Fibroblast of skin of left biceps (primary cell): ENCODE measurements at regions not wholly inside any gene's neighbourhood (a gene's known extent, or its start where the extent isn't known, plus 50 kb on each side); places are given as distances from the start of the nearest gene placed in this dataset.
A peak's percentile ranks its signal among the peaks of the same experiment; 100 is the strongest.
"Not testable (repeated sequence)": the region's sequence is repeated elsewhere in the genome, so short reads cannot be mapped to it uniquely, and the experiment has no call there.

Experiments used
- DNase-seq, 2 experiments: peaks; one replicate each; pipeline ENCODE4 v3.0.0-alpha.2; 2013; ENCODE audit warnings: low read depth in 2 of 2

- no peak for DNase-seq
These were observed 772.9 kb upstream of the CRIM1 start for GRCh38 chr2:35582637-35583036.

- no peak for DNase-seq
These were observed 774.6 kb upstream of the CRIM1 start for GRCh38 chr2:35580956-35581355.

DNA sequence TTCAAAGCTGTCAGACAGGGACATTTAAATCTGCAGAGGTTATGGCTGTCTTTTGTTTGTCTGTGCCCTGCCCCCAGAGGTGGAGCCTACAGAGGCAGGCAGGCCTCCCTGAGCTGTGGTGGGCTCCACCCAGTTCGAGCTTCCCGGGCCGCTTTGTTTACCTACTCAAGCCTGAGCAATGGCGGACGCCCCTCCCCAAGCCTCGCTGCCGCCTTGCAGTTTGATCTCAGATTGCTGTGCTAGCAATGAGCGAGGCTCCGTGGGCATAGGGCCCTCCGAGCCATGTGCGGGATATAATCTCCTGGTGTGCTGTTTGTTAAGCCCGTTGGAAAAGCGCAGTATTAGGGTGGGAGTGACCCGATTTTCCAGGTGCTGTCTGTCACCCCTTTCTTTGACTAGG, 787.0 kb upstream of the CRIM1 start:
- DNase-seq = not testable (repeated sequence)

- DNase-seq = no peak
These were observed 793.1 kb upstream of the CRIM1 start for GRCh38 chr2:35562488-35562887.

GRCh38 chr2:35548171-35548570, 807.4 kb upstream of the CRIM1 start:
- DNase-seq = no peak

DNA sequence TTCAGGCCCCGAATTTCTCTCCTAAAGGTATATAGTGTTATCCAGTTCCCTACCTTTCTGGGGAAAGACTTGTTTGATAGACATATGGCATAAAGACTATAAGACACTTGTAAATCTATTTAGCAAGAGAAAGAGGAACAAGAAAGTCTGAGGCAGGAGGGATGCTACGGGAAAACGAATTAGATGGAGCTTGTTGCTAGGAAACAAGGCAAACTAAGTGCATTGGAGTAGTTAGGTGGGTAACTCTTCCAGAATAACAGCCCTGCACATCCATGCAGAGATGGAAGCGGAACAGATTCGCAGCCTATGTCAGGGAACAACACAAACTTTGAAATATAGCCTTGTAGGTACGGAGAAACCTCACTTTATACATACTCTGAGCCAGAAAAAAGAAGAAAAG, 810.3 kb upstream of the CRIM1 start:
- DNase-seq = no peak

DNA sequence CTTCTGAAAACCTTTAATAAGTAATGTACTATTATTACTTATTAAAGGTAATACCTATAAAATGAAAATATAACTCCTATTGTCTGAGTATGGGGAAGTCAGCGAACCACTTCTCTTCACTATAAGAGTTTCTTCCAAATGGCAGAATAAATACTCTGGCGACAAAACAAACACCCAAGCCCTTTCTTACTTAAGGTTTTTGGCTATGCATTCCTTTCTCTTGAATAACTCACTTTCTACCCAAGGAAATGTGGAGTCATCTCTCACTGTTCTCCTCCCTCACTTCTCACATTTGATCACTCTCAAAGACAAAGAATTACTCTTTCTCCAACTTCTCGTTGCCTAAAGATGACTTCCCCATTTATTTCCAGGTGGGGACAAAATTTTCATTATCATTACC, 816.8 kb upstream of the CRIM1 start:
- DNase-seq = no peak

- no peak for DNase-seq
These were observed 824.9 kb upstream of the CRIM1 start for GRCh38 chr2:35530615-35531135.

- DNase-seq = no peak
These were observed 828.8 kb upstream of the CRIM1 start for GRCh38 chr2:35526741-35527140.

DNA sequence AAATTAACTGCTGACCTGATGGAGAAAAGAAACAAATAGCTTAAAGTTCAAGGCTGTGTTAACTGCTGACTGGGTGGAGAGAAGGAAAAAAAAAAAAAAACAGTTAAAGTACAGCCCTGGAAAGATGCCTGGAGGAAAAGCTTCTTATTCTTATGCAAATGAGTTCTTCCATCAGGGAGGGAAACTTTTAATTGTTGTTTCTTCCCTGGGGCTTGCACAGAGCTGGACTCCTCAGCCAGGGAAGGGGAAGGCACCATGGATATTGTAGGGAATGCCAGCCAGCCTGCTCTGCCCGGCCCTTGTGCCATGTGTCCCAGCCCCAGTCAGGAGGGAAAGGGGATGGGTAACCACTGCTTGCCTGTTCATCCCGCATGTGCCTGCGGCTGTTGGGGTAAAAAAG, 833.1 kb upstream of the CRIM1 start:
- DNase-seq = no peak

- no peak for DNase-seq
These were observed 844.9 kb upstream of the CRIM1 start for GRCh38 chr2:35510636-35511035.

DNA sequence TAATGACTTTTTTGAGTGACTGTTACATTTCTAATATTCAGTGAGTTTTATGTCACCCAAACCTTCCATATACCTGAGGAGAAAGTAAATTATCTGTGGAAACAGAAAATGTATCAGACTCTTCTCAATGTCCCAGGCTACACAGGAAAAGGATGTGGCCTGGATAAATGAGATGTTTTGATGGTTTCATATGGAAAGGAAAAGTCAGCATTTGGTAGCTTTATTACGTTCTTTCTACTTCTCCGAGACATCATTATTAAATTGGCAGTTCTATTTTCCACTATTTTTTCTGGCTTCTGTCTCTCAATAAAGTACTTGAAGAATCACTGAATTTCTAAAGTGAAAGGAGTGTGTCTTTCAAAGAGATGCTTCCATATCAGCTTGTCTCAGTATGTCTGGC, 847.0 kb upstream of the CRIM1 start:
- no peak for DNase-seq

DNA sequence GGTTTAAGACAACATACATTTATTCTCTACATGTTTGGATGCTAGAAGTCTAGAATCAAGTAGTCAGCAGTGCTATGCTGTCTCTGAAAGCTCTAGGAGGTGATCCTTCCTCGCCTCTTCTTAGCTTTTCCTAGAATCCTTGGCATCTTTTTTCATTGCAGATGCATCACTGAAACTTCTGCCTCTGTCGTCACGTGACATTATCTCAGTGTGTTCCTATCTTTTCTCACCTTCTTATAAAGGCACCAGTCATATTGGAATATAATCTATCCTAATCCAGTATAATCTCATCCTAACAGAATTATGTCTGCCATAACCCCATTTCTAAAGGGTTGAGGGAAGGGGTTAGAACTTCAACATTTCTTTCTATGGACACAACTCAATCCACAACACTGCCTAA, 851.2 kb upstream of the CRIM1 start:
- no peak for DNase-seq

- no peak for DNase-seq
These were observed 851.8 kb upstream of the CRIM1 start for GRCh38 chr2:35503738-35504199.

DNA sequence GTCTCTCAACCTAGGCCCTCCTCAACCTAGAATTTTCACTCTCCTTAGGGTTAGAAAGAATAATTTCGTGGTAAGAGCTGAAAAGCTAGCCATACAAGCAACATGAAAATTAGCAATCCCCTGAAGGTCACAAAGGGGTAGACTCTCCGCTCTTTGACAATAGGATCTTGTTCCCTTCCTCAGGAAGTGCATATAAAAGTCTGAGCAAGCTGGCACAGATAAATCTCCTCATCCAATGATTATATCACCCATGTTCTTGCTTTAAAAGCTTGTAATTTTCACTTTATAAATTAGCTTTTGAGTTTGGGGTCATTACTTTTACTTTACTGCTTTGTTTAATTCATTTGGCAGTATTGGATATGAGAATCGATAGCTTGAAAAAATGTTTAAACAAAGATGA, 852.3 kb upstream of the CRIM1 start:
- DNase-seq = no peak

DNA sequence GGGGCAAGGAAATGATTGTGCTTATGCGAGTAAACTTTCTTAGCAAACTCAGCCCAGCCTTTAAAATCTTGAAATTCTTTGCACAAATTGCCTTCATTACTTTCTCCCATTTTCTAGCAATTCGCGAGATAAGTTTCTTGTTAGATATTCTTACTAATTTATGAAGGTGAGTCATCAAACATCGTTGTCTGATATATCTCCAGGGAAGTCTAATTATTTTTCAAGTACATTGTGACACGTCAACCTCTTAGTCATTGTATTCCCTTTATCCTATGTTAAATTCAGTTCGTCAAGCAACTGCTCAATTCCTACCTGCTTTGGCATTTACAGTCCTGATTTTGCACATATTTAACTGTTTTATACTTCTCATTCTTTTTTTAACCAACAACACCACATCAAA, 854.5 kb upstream of the CRIM1 start:
- no peak for DNase-seq

DNA sequence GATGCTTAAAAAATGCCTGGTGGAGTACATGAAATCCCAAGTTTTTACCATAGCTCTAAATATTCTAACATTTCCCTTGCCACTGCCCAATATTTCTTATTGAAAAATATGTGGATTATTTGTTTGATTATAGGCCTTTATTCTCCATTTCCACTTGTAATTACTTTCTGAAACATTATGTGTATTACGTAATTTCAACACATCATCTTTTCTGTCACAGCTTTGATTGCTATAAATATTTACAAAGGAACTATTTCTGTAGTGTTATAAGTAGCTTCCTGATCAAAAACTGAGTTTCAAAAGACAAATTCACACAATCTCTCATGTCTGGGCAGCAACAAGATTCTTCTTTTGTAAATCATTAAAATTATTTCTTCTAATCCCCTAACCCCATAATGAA, 859.6 kb upstream of the CRIM1 start:
- no peak for DNase-seq

- DNase-seq = no peak
These were observed 860.4 kb upstream of the CRIM1 start for GRCh38 chr2:35495182-35495581.

- DNase-seq = not testable (repeated sequence)
These were observed 877.5 kb upstream of the CRIM1 start for GRCh38 chr2:35478121-35478520.

GRCh38 chr2:35468245-35468644, 887.3 kb upstream of the CRIM1 start:
- DNase-seq = no peak

DNA sequence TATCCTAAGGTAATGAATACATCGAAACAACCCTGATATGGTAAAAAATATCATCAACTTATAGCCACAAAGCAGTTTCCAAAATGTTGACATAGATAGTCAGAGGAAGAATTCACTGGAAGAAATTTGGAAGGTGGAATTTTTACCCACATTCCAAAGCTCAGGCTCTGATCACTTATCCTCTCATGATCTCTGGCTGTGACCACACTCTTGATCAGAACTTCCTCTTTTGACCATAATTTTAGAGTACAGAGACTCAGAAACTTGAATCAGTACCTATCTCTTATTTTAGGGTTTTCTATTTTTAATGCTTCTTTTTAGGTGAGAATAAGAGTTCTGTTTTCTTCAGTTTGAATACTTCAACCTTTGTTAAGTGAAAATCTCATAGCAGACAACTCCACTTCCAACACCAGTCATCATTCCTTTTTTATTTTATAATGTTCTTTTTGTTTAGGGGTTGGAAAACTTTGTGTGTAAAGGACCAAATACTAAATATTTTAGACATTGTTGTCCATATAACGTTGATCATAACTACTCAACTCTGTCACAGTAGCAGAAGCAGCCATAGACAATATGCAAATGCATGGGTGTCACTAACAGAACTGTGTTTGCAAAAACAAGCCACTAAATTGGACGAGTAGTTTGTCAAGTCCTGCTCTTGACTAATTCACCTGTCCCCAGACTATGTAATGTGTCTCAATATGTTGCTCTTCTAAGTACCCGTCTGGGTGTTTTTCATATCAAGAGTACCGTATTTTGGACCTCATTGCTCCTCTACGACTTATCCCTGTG, 891.6 kb upstream of the CRIM1 start:
- DNase-seq = no peak

DNA sequence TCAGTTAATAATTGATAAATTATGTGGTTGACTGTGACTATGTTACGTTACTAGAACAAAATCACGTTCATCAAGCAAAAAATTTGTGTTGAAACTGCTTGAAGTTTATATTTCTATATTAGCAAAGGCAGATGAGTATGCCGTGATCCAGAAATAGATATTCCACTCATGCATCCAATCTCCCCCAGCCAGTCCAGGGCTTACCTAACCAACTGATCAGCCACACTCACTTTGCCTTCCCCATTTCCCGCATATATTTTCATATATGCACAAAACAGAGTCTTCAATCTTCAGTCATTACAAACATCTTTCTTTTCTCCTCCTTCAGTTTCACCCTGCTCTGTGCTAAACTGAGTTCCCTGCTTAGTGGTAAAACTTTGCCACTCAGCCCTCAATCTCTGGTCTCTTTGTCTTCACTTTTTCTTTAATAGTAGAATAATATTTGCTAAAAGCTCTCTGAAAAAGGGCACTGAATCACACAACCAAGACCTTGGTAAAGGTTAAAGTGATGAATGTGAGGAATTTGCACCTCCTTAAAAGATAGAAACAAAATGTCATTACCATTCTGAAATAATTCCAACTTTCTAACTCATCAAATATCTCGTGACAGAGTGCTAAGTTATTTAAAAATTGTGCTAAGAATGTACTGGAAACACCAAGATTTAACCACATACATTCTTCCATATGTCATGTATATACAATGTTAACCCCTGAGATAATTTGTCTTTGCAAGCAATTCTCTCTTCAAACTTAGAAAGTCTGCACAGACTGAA, 893.2 kb upstream of the CRIM1 start:
- peak; percentile 61 to 66 for DNase-seq

- DNase-seq = no peak
These were observed 894.2 kb upstream of the CRIM1 start for GRCh38 chr2:35461406-35461805.
